GM19035 (cell line): ENCODE measurements at regions not wholly inside any gene's neighbourhood (a gene's known extent, or its start where the extent isn't known, plus 50 kb on each side); places are given as distances from the start of the nearest gene placed in this dataset.
"Not testable (repeated sequence)": the region's sequence is repeated elsewhere in the genome, so short reads cannot be mapped to it uniquely, and the experiment has no call there.

Experiments used
- ATAC-seq: cut with Tn5 transposase; IDR thresholded peaks from one replicate; pipeline ENCODE4 v1.9.1; 2021; ENCODE audit not compliant: unreplicated experiment

GRCh38 chr10:124152139-124153022 is 59.0 kb upstream of the CHST15 start:
- no peak for ATAC-seq

GRCh38 chr10:124151466-124152095 is 58.2 kb upstream of the CHST15 start:
- ATAC-seq: no peak

DNA sequence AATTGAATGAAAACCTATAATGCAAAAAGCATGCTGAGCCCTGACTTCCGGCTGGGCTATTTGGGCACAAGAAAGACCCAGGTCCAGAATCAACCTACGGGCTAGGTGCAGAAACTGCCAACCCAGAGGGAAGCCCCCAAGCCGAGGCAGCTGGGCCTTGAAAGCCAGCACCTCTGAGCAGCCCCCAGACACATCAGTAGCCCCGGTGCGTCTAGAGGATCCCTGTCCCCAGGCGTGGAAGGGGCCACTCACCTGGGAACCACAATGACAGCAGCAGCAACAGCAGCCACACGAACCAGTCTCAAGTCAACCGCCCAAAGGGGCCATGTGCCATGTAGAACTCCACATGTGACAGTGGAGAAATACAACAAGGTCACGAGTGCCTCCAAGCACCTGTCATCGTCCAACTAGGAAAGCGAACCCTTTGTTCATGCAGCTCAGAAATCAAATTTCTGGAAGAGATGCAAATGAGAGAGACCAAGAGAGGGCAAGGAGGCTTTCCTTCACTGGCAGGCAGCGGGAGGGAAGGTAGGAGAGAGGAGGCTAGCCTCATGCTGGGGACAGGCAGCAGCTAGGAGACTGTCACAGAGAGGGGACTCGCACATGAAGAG is 57.5 kb upstream of the CHST15 start:
- no peak for ATAC-seq

- no peak for ATAC-seq
These were observed 56.9 kb upstream of the CHST15 start for GRCh38 chr10:124150189-124150806.

DNA sequence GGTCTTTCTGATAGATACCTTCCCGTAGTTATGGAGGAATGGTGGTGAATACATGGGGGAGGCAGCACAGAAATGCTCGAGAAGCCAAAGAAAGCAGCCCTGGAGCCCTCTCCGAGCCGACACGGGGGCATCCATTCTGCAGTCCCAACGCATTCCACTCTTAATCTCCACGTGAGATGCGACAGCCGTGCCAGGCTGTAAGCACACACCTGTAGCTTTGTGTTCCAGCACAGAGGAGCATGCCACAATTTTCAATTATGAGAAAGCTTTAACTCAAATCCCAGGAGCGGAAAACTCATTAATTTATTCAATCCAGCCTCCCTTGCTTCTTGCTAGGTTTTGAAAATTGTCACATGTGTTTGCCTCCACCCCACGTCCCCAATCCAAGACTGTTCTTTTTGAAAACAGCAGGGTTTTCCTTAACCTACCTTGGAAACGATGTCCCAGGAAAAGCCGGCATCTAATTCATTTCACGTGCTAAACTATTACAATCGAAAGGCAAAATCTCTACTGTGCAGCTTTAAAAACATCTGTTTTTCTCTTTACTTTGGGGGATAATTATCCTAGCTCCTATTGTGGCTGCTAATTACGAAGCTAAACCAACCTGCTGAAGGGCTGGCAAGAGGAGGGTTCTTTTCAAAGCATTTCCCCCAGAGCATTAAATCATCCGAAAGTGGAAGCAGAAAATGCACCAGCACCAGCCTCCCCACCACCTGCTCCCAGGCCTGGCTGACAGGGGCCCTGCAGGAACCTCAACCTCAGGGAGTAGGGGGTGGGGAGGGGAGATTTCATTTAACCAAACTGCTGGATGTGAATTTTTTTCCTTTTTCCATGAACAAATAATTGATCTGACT is 56.0 kb upstream of the CHST15 start:
- ATAC-seq: no peak

- not testable (repeated sequence) for ATAC-seq
These were observed 55.3 kb upstream of the CHST15 start for GRCh38 chr10:124148509-124149188.

DNA sequence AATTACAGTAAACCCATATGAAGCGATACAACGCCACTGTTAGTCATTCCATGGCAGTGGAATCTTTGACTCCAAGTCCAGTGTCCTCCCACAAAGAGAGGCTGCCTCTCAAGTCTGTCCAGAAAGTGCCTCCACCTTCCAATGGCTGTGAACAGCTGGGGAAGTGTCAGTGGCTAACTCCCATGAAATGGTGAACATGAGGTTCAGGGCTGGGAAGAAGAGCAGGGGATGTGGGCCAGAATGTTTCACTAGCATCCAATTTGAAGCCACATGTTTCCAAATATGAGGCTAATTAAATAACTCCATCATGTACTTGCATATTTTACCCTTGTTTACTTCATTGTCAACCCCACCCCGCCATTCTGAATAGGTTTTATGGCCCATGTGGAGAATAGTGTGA is 53.1 kb upstream of the CHST15 start:
- ATAC-seq: no peak

GRCh38 chr10:124145109-124145870 is 51.9 kb upstream of the CHST15 start:
- ATAC-seq: no peak

GRCh38 chr10:124144536-124144935 is 51.1 kb upstream of the CHST15 start:
- ATAC-seq: no peak

DNA sequence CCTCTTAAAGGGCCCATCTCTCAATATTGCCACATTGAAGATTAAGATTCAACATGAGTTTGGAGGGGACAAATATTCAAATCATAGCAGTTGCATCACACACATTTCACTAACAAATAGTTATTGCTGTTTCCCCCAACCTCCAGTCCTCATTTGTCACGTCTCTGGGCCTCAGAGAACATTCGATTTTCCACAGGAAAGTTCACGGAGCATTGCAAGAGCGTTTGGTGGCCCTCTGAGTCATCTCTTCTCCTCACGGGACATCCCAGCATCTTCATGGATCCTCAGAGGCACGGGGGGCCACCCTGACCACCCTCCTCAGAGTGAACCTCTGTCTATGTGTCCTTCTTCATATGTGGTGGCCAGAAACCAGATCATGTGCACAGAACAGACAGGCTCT is 50.3 kb upstream of the CHST15 start:
- ATAC-seq: no peak
